Muscle of arm (tissue), 1 donor: ENCODE measurements at regions not wholly inside any gene's neighbourhood (a gene's known extent, or its start where the extent isn't known, plus 50 kb on each side); places are given as distances from the start of the nearest gene placed in this dataset.

Experiments used
- DNase-seq: peaks from one replicate; pipeline ENCODE4 v3.0.0-alpha.2; 2013

DNA sequence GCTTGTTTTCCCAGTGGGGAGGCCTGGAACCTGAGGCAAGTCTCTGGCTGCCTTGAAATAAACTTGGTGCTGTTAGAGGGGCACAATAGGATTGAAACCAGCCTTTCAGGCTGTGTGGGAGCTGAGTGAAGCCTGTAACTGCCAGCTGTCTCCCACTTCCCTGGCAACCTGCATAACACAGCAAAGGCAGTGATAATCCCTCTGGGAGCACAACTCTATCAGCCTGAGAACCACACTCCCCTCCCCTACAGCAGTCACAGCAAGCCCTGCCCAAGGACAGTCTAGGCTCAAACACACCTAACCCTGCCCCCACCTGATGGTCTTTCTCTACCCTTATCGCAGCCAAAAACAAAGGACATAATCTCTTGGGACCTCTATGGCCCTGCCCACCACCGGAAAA lies 683.8 kb upstream of the ATXN8OS start:
- no peak for DNase-seq

DNA sequence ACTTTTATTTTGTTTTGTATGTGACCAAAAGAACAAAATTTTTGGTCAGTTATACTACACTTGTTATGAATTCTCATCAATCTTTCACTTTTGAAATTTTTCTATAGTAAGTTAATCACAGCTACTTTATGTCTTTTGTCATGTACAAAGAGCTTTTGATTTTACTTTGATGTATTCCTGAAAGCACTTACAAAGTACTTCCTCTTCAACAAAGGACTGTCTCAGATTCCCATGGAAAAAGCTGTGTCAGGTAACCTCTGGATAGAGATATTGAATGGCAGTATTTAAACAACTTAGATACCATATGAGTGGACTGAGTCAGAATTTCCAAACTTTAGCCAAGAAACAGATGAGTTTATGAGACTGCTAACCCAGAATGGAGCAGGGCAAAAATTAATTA lies 689.3 kb upstream of the ATXN8OS start:
- DNase-seq, result no peak

DNA sequence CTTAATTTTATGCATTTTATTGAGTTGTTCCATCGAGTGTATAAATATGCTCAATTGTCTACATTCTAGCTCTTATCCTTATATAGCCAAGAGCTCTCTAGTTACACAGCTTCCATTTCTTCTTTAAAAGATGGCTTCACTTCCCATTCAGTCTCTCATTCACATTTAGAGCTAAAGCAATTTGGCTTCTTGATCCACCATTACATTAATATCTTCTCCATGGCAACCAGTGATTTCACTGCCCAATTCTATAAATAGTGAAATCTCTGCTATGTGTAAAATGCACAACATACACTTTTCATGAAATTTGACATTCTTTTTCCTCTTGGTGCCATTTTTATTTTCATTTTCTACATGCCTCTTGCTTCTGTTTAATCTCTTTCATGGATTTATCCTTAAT lies 696.9 kb upstream of the ATXN8OS start:
- no peak for DNase-seq

DNA sequence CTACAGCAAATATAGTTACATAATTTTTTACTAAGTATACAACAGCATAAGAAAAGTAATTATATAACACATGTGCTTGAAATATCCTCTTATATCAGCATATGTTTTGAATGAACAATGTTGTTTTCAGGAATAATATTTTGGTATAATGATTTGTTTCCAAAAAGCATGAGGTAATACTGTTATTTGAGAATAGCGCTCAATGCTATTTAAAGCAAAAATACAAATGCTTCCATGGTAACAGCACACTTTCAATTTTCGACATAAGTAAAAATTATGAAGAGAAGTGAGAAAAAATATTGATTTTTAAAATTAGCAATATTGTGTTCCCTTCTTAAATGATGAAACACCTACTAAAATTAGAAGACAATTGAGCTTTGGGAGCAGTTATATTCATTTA lies 715.9 kb upstream of the ATXN8OS start:
- peak; percentile 25 for DNase-seq

DNA sequence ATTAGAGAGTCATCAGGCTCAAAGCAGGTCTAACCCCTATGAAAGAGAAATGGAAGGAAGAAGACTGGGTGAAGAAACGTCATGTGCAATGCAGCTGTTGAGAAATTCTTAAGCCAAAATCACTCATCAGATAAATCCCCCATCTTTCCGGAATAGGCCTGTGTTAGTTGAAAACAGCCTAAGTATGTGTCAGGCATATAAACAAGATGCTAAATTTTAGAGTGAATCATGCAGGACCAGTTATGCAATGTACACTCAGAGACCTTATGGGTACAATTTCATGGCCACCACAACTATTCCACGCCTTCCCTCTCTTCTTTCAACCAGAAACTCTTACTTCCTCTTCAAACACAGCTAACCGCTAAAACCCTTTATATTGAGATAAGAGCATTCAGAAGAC lies 717.7 kb upstream of the ATXN8OS start:
- DNase-seq, result no peak

DNA sequence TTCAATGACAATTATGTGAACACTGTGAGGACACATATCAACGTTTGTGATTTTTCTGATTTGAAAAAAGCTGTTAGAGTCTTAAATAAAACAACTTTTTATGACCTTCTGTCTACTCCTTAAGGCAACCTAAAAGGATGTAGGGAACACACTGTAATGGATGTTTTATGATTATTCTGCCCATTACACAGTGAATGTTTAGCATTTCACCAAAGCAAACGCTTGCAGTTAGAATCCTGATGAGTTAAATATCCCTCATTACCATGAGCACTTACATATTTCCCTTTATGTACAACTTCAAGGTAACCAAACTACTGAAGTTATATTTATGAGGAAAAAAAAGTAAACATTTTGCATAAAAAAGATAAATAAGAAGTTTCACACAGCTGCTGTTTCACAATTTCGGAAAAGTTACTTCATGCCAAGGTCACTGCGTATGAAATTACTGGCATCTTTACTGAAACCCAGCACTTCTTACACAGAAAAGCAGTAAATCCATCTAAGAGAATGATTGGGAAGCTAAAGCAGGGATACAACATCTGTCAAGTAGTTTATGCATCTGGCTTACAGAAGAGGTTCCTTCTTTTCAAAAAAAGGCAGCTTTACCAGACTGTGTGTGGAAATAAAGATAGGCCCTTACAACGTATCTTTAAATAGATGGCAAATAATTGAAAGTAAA lies 733.7 kb upstream of the ATXN8OS start:
- DNase-seq, result peak; percentile 51

DNA sequence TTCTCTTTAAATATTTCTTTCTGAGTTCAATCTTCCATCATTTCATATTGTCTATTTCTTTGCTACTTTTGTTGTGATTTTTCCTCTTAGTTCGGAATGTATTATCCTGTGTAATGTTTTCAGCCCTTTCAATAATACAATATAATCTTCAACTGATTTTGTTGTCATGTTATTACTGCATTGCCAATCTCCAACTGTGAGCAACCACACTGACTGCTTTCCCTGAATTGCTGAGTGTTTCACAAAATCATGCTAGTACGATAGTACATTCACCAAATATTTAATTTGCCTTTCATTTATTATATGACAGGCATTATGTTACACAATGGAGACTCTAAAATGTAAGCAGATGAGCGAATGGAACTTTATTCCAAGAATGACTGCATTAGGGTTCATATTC lies 744.3 kb upstream of the ATXN8OS start:
- no peak for DNase-seq

DNA sequence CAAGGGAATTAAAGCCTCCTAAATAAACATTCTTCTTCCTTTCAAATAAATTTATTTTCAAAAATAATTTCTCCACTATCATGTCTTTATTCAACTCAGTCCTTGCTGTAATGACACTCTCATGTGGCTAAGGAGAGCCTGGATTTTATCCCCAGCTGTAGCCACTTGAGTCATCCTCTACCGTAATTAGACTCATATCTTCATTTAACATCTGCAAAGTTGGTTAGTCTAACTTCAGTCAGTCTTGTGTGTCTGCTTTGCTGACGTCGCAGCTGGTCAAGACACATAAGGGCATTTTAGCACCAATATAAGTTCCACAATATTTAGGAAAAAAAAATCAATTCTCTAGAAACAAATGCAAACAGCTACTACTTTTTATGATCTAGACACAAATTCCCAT lies 776.4 kb upstream of the ATXN8OS start:
- no peak for DNase-seq

DNA sequence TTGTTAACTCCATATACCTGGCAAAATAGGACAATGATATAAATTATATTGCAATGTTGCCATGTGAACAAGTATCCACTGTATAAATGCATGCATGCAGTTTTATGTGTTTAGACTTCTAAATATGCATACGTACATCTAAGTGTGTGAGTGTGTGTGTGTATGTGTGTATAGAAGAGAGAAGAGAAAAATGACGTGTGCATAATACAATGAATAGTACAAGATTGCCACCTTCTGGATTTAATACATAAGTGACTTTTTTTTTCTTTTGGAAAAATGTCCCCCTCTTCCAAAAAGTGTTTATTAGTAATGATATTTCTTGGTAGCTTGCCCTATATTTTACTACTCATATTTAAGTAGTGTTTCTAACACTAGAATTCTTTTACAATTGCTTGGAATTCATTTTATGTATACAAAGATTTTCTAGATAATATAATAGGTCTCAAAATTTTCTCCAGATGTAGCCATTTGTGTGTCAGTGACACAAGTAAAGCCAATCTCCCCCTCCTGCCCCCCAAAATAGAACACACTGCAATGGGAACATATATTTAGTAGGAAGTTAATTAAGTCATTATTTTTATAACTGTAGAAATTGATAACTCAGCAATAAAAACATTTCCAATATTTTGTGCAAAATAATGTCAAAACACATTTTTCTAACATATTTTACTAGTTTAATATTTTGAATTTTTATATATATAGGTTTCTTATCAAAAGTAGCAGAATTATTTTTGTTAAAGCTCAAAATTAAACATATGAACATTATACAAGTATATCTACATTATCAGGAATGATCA lies 783.3 kb upstream of the ATXN8OS start:
- peak; percentile 4 for DNase-seq

DNA sequence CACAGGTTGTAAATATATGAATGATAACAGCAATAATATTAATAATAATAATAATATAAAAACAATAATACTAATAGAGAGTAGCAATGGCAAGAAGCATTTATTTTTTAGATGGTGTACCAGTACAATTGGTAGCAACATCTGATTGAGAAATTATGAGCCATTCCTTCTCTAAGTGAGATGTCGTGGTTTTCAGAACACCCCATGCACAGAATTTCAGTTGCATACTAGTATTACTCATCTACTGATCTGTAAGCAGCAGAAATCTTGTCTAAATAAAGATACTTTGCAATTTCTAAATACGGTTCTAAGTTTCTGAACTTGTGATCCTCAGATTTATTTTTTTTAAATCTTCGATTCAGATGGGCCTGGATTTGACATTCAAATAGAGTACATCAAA lies 788.0 kb upstream of the ATXN8OS start:
- DNase-seq, result no peak

DNA sequence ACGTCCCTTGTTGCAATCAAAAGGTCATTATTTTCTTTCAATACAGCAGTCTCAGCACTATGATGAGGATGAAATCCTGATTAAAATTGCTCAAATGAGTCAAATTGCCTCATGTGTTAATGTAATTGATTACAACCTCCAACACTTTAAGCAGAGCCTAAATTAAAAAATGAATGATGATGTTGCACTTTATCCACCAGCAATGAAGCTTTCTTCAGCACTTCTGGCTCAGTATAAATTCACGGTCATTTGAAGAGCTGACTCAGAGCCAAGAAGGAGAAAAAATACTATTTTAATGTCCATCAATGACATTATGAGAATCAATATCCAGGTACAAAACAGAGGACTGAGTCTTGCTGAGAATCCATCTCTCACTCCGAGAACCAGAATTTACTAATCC lies 792.6 kb upstream of the ATXN8OS start:
- DNase-seq, result no peak

DNA sequence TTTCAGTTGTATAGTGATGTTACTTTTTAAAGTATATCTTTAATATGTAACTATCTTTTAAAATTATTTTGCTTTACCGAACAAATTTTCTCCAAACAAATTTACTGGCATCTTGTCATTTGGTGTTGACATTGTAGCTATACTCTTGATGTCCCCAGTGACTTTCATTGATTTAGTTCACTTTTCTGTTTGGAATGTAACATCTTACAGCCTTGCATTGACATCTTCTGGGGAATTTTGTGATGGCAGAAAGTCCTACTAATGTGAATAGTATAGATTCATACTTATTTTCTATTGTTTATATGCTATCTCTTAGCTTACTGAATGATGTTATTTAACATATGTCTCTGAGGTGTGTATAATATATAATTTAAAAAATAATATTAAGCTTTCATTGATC lies 800.9 kb upstream of the ATXN8OS start:
- no peak for DNase-seq

DNA sequence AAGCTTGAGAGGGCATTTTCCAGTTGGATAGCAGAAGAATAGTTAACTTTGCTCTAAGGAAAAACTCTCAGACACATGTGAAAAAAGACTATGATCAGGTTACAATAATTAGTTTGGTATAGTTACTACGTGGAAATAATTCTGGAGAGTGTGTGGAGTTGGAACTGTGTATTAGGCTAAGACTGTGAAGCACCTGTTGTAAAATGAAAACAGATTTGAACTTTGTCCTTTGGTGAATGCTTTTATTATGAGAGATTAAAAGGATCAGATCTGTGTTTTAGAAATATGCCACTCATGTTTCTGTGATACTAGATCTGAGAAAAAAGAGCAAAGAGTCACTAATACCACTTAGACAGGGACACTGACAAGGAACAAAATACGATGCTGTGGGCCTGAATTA lies 807.5 kb upstream of the ATXN8OS start:
- DNase-seq, result no peak

DNA sequence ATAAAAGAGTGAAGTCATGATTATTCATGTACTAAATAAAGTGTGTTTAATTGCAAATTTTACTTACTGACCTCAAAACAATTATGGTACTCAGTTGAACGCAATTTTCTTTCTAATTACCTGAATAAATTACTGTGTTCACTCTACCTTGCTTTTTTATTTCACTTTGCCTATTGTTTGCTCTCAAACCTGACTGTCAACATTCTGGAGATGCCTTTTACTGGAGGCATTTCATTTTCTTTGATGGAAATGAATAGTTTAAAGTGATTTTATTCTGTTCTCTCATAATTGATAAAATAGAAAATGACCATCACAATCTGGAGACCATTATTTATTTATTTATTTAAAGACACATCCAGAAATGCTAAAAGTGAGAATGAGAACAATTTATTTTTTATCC lies 811.5 kb upstream of the ATXN8OS start:
- no peak for DNase-seq

DNA sequence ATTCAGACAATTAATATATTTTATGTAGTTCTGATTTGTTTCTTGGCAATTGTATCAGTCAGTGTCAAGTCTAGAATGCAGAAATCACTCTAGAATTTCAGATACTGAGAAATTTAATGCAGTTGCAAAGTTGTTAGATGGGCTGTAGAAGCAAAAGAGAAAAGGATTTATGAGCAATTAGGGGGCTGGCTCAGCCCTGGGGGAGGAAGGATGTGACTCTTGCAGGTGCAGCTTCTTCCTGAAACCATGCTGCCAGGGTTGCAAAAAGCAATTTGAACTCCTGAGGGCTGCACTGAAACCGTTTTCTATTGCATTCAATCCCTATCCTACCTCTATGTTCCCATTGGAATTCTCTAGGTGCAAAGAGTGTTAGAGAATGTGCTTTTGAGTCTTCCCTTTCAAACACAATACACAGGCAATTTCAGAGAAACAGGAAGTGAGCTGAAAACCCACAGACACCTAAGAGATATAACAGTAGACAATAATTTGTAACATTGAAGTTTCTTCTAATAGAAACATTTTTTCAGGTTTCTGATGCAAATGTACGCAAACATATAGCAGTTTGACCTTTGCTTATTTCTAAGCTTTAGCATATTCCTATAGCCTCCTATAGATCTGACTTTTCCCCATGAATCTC lies 814.7 kb upstream of the ATXN8OS start:
- no peak for DNase-seq

DNA sequence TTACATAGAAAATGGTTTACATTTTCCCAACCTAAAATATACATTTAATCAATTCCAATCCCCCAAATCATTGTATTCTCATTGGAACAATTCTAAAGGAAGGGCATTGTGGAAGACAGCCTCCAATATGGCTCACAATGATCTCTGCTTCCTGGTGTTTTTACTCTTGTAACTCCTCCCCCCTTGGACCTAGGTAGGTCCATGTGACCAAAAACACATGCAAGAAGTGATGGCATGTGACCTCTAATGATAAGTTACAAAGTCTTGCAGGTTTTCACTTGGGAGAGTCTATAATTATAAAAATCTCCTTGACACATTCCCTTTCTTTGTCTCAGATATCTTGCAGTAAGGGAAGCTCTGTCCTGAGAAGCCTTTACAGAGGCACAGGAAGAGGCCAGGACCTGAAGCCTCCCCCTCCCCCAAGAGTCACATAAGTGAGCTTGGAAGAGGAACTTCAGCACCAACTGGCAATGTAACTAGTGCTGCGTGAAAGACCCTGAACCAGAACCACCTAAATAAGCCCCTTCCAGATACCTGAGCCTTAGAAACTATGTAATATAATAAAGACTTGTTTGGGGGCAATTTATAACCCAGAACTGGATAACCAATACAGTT lies 816.2 kb upstream of the ATXN8OS start:
- DNase-seq, result no peak

DNA sequence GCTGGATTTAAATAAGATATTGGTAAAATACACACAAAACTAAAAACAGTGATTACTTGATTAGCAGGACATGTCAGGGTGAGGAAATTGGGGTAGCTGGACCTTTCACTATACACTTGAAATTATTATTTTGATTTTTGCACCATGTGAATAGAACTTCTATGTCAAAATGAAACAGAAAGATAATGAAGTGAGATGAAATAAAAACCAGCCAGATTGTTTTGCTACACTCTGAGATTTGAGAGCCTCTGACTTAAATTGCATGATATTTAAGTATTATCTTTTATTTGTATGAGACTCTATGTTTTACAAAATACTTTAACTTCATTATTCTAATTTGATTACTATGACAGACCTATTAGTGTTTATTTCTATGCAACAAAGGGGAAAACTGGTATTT lies 819.6 kb upstream of the ATXN8OS start:
- DNase-seq, result no peak

DNA sequence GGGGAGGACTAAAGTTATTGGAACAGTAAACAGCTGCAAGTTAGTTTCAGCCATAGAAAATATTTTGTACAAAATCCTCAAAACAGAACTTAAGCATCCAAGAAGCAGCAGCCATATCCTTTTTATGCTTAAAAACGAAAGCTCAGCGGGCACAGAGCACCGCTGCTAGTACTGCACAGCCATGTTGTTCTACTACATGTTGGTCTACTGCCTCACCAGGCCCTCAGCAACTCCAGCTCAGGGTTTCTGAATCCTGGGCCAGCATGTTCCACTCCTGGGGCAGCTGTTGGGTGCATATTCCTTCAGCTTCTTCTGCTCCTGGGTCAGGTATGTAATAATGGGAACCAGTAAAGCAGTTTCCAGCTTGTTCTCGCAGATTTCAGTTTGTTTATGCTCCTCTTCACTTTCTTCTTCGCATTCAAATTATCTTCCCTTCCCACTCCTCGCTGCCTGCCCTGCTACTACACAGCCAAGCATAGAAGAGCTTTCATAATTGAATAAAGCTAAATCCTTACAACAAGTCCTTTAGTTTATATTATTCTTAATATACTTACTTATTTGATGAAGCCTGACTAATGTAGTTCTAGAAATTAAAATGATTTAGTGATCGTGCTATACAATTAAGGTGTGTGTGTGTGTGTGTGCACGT lies 820.5 kb upstream of the ATXN8OS start:
- no peak for DNase-seq

DNA sequence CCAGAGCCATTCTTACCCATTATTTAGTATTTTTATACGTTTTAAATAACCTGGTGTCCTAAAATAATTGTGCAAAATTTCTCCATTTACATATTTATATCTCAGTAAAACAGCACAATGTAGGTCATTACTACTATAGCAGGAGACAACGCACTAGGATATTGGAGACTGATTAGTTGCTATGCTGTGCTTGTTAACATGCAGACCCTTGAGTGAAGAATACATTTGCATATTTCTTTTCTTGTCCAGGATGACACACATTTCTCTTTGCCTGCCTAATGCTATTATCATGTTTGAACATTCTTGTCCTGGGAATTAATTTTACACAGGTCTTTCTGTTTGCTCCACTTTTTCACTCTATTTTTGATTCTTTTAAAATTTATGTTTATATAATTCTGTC lies 823.8 kb upstream of the ATXN8OS start:
- no peak for DNase-seq

DNA sequence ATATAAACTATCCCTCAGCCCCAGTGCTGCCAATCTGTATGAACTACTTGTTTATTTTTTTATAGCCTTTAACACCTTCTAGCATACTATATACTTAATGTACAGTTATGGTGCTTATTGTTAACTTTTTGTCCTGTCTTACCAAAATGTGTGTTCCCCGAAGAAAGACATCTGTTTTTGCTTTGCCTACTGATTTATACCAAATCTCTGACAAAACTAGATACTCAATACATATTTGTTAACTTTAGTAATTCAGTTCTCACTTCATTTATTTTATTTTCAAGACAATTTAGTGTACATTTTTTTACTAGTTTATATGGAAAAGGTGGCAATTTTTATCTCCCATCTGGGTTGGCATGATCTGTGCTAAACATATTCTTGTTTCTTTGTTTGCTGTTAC lies 824.3 kb upstream of the ATXN8OS start:
- DNase-seq, result no peak

DNA sequence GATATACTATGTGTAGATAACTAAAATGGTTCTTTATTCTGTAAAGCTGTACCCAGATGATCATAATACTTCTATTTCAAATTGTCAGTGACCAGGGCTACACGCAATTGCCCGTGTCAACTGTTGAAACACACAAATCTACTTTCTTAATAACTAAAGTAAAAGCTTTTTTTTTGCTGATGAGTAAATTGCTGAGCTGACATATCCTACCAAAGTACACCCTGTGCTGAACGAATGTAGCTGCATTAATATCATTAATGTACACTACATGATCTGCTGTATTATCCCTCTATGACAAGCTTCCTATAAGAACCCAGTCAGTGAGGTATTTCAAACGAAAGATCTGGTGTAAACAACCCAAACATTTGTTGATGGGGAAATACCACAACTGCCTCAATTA lies 827.2 kb upstream of the ATXN8OS start:
- DNase-seq, result no peak

DNA sequence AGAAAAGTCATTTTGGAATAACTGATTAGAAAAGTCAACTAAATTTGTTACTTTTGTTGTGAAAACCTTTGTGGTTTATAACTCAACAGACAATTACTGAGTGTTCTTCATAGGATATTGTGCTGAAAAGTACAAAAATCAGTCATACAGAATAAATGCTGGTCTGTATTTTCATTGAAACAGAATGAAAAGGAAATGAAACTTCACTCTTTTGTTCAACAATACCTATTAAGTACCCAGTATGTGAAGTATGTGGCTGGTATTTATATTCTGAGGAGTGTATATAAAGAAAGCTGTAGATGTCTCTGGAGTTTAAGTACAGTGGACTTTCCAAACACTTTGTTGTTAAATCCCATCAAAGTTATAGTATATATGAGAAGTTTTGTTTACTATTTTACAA lies 828.4 kb upstream of the ATXN8OS start:
- DNase-seq, result no peak
